Limb (tissue), 2 donors: ENCODE measurements at regions not wholly inside any gene's neighbourhood (a gene's known extent, or its start where the extent isn't known, plus 50 kb on each side); places are given as distances from the start of the nearest gene placed in this dataset.
A peak's percentile ranks its signal among the peaks of the same experiment; 100 is the strongest.
"Not testable (repeated sequence)": the region's sequence is repeated elsewhere in the genome, so short reads cannot be mapped to it uniquely, and the experiment has no call there.

Source experiments
- DNase-seq, 2 donors: peaks; one replicate each; pipeline ENCODE4 v3.0.0-alpha.2; 2016; ENCODE audit errors: extremely low spot score in 2 of 2

DNA sequence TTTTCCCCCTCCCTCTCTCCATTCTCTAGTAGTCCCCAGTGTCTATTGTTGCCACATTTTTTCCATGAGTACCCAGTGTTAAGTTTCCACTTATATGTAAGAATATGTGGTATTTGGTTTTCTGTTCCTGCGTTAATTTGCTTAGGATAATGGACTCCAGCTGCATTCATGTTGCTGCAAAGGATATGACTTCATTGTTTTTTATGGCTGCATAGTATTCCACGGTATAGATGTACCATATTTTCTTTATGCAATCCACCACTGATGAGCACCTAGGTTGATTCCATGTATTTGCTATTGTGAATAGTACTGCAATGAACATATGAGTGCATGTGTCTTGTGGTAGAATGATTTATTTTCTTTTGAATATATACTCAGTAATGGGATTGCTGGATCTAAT lies 77.4 kb upstream of the MEGF10 start:
- no peak for DNase-seq

DNA sequence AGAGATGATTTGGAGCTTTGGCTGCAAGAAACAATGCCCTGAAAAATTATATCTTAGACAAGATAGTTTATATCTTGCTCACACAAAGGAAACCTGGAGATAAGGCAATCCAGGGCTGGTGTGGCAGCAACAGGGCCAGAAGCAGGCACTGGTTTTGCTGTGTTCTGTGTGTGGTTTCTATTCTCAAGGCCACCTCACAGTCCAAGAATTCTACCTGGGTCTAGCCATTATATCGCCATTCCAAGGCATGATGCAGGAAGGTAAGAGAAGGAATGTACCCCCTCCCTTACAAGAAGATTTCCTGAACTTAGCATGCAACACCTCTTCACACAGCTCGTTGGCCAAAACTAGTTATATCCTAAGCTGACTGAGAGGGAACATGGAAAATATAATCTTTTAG lies 74.5 kb upstream of the MEGF10 start:
- no peak for DNase-seq

DNA sequence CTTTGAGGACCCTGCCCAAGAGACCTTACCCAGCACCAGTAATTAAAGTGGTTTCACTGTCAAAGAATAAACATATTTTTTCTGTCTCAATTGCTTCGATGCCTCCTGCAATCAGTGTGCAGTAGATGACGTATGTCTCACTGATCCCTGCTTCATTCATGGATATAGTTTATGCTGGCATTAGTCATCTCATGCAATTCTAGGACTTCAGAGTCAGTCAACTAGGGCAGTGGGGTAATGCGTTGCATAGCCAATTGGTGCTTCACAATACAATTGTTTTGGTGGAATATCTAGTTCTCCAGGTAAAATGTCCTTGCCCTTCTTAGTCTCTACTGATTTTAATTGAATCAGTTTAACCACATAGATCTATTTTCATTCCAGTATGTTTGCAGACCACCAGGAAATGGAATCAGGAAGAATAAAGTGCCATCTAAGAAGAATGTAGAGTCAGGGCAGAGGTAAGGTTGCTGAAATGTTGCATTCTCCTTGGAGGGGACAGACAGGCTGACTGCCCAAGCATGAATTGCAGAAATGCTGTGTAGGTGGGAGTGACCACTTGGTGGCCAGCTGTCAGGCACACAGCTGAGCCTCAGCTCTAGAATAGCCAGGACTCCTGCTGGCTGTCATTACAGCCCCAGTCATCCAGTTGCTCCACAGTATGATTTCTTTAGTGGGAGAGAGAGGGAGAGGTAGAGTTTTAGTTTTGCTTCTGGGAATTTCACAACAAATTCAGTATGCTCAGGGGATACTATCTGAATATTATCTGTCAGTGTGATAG lies 73.5 kb upstream of the MEGF10 start:
- DNase-seq = peak in 1 of 2 donors; percentile 12

DNA sequence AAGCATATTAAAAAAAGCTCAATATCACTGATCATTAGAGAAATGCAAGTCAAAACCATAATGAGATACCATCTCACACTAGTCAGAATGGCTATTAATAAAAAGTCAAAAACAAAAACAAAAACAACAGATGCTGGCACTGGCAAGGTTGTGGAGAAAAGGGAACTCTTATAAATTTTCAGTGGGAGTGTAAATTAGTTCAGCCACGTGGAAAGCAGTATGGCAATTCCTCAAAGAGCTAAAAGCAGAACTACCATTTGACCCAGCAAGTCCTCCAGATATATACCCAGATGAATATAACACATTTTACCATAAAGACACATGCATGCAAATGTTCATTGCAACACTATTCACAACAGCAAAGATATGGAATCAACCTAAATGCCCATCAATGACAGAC lies 68.7 kb upstream of the MEGF10 start:
- not testable (repeated sequence) for DNase-seq

DNA sequence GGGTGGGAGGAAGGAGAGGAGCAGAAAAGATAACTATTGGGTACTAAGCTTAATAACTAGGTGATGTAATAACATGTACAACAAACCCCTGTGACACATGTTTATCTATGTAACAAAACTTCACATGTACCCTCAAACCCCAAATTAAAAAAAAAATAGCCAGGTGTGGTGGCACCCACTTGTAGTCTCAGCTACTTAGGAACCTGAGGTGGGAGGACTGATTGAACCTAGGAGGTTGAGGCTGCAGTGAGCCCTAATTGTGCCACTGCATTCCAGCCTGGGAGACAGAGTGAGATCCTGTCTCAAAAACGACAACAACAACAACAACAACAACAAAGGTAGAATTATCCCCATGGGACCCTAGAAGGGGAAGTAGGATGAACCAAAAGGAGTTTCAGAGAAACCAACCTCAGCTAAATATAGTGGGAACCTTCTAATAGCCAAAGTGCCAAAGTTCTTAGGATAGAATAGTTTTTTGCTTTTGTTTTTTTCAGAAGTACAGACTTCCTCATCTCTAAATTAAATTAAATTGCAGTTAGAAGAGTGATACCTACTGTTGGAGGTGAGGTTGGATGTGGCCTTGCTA lies 67.9 kb upstream of the MEGF10 start:
- DNase-seq = not testable (repeated sequence)

DNA sequence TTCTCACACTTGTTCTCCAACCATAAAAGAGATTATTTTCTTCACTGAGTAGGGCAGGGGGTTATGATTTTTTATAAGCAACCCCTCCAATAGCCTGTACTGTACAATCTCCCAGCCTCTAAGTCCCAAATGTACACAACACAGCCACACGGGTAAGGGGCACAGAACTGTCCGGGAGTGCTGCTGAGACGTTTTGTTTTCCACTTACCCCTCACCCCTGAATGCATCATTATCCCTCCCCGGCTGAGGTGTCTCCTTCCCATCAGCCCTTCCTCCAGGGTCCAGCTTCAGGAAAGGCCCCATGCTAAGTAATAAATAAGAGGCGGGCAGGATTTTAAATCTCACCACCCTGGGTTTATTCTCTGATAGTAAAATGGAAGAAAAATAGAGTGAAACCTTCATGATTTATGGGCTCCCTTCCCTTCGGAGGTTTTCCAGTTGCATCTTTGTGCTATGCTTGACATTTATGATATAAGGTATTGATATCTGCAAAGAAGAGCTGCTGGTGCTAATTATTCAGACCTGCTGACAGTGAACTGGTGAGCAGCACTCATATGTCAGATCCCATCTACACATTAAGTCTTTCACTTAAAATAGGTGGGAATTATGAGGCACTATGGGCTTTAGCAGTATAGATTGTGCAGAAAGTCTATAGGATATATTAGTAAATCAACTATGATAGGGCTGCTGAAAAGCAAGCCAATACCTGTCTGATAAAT lies 67.2 kb upstream of the MEGF10 start:
- no peak for DNase-seq

DNA sequence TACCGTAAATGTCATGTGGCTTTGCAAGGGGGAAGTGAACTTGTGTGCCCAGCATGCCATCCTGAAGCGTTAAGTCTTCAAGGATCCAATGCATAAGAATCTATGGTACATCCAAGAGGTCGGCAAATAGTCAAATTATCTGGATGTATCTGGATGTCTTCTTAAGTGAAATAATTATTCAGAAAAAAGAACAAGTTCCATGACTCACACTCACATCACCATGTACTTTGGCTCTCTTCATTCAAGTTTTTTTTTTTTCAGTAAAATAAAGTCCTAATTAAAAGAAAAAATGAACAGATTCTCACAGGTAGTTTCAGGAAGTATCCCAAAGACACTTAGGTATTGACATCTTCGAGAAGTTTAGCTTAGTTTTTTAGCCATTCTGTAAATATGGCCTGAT lies 62.7 kb upstream of the MEGF10 start:
- no peak for DNase-seq

DNA sequence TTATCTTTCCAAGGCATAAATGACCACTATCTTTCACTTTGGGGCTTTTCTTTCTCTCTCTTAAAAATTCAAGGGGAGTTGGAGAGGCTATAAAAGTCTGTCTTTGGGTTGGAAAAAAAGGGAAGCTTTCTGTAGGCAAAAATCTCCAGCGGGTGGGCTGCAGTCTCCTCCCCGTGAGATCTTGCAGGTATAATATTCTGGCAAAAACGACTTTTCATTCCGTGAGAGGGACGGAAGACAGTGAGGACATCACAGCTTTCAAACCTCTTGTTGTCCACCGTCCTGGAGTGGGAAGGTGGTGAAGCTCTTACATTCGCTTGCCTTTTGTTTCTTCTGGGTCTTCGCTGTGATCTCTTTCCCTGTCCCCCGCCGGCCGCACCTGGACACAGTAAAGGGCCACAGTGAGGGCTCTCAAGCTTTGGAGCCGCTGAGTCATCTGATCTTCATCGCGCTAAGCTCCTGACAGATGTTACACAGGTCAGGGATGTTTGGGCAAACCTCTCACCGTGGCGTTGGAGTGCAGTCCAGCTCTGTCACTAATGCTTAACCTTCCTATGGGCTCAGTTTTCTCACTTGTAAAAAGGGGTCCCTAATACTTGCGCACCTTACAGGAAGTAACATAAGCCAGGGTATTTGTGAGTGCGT lies 61.9 kb upstream of the MEGF10 start:
- no peak for DNase-seq

DNA sequence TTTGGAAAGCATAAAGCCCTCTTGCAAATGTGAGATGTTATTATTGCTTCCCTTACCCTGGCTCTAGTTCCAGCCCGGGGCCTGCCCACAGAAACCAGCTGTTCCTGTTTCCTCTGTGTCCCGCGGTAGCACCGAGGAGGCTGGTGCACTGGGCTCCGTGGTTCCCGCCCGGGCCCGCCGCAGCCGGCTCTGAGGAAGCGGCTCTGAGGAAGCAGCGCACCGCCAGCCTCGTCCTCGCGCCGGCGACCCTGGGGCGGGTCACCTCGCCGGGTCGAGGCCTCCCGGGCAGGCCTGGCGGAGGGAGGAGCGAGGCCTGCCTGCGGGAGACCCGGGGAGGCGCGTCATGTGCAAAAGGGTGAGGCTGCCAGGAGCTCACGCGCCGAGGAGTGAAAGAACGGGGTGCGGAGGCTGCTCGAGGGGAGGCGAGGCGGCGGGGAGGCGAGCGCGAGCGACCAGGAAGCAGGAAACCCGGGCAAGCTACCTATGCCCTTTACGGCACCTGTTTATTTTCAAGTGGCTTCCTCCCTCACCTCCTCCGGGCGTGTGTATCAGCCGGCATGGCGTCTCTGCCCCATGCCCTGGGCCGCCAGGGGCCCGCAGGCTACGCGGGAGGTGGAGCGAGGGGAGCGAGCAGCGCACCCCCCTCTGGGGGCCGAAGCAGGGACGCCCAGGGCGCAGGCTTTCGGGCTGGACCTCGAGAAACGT lies 61.3 kb upstream of the MEGF10 start:
- peak; percentile 28 to 72 for DNase-seq

DNA sequence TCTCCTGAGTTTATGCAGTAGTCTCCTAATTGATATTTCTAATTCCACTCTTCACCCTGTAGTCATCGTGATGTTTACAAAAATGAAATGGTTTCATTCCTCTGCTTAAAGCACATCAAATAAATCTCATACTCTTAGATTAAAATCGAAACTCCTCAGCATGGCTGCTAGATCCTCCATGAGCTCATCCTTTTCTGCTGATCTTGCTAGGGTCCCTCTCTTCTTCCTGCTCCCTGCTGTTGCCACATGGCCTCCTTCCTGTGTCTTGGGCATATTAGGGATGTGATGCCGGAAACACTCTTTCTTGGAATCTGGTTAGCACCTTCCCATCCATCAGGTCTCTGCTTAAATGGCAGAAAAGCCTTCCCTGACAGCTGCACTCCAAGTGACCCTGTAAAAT lies 59.5 kb upstream of the MEGF10 start:
- DNase-seq = no peak

DNA sequence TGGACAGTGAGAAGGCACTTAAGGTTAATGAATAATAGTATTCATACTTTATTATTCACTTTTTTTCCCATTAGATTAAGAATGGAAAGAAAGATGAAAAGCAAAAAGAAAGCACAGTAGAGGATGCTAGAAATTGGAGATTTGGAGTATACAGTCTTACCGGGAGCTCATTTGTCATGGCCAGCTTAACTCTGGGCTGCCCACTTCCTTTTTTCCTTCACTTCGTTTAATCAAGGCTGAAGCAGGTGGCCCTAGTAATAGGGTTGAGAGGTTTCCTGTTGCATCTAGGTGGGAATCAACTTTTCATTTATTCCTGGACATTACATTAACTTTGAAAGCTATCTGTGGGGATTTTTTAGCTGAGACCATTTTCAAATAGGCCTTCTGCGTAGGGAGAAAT lies 57.0 kb upstream of the MEGF10 start:
- DNase-seq = no peak

DNA sequence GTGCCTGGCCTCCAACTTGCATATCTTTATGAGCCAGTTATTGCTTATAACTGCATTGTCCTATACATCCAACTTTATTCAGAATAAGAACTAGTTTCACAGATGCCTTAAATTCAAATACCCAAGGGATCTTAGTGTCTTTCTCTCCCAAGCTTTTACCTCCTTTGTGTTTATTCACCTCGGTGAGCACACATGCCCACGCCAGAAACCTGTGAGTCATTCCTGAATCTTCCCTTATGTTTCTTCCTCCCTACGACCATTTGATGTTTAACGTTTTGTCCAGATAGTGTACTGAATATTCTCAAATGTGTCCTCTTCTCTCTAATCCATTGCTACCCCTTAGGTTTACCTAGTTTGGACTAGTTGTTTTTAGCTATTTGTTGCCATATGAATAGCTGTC lies 55.5 kb upstream of the MEGF10 start:
- no peak for DNase-seq

DNA sequence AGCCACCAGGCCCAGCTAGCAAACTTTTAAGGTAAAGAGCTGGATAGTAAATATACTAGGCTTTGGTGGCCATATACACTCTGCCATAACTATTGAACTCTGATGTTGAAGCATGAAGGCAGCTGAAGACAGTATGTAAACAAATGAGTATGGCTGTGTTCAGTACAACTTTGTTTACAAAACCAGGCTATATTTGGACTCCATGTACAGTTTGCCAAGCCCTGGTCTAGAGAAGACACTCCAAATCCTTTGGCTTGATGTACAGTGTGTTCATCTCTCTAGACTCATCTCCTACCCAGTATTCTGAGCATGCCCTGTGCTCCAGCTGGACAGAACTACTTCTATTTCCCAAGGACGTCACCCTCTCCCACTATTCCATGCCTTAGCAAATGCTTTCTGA lies 54.3 kb upstream of the MEGF10 start:
- no peak for DNase-seq
